HG02938 (cell line): ENCODE measurements at regions not wholly inside any gene's neighbourhood (a gene's known extent, or its start where the extent isn't known, plus 50 kb on each side); places are given as distances from the start of the nearest gene placed in this dataset.

Source experiments
- ATAC-seq: cut with Tn5 transposase; IDR thresholded peaks from one replicate; pipeline ENCODE4 v1.9.1; 2021; ENCODE audit warnings: mild to moderate bottlenecking, moderate library complexity; ENCODE audit not compliant: unreplicated experiment

GRCh38 chr6:40340957-40341356 is 246.2 kb downstream of the LRFN2 start:
- ATAC-seq = no peak

- ATAC-seq = no peak
Measured at GRCh38 chr6:40340196-40340595, 247.0 kb downstream of the LRFN2 start.

- no peak for ATAC-seq
Measured at GRCh38 chr6:40338306-40338705, 248.9 kb downstream of the LRFN2 start.

- no peak for ATAC-seq
Measured at GRCh38 chr6:40336940-40337760, 250.0 kb downstream of the LRFN2 start.

GRCh38 chr6:40336296-40336695 is 250.9 kb downstream of the LRFN2 start:
- ATAC-seq = no peak

- no peak for ATAC-seq
Measured at GRCh38 chr6:40334496-40335270, 252.5 kb downstream of the LRFN2 start.

GRCh38 chr6:40331545-40331944 is 255.6 kb downstream of the LRFN2 start:
- ATAC-seq = no peak

GRCh38 chr6:40330301-40330721 is 256.9 kb downstream of the LRFN2 start:
- ATAC-seq = no peak

GRCh38 chr6:40328986-40329545 is 258.1 kb downstream of the LRFN2 start:
- ATAC-seq = no peak

GRCh38 chr6:40328386-40328985 is 258.7 kb downstream of the LRFN2 start:
- ATAC-seq = no peak

- no peak for ATAC-seq
Measured at GRCh38 chr6:40326714-40327421, 260.3 kb downstream of the LRFN2 start.

- ATAC-seq = no peak
Measured at GRCh38 chr6:40325791-40326190, 261.4 kb downstream of the LRFN2 start.

- no peak for ATAC-seq
Measured at GRCh38 chr6:40325041-40325440, 262.1 kb downstream of the LRFN2 start.

GRCh38 chr6:40323881-40324634 is 263.1 kb downstream of the LRFN2 start:
- no peak for ATAC-seq

- ATAC-seq = no peak
Measured at GRCh38 chr6:40322336-40322735, 264.8 kb downstream of the LRFN2 start.

GRCh38 chr6:40321616-40322015 is 265.5 kb downstream of the LRFN2 start:
- ATAC-seq = no peak

- ATAC-seq = no peak
Measured at GRCh38 chr6:40320947-40321346, 266.2 kb downstream of the LRFN2 start.

GRCh38 chr6:40320441-40320840 is 266.7 kb downstream of the LRFN2 start:
- no peak for ATAC-seq

- ATAC-seq = no peak
Measured at GRCh38 chr6:40319124-40319523, 268.0 kb downstream of the LRFN2 start.

GRCh38 chr6:40315060-40315459 is 272.1 kb downstream of the LRFN2 start:
- no peak for ATAC-seq
